Thoracic aorta (tissue), 2 donors: ENCODE measurements at regions not wholly inside any gene's neighbourhood (a gene's known extent, or its start where the extent isn't known, plus 50 kb on each side); places are given as distances from the start of the nearest gene placed in this dataset.

ENCODE experiments used
- ATAC-seq: fragments of 150-250 bp; one replicate; pipeline ENCODE4 v1.8.0; 2017; ENCODE audit warnings: low read depth; ENCODE audit not compliant: insufficient number of reproducible peaks, low FRiP score
- DNase-seq: peaks from one replicate; pipeline ENCODE4 v3.0.0-alpha.2; 2020; ENCODE audit warnings: low spot score
- H3K27ac ChIP-seq, 2 donors: fragments of 200-600 bp; sonication (generic); 1 replicate in 1 of 2; 2 replicates in 1 of 2; pipeline ENCODE4 v1.5.1; 2016; ENCODE audit warnings: mild to moderate bottlenecking in 2 of 2, moderate library complexity in 2 of 2
- H3K27me3 ChIP-seq: fragments of 200-600 bp; sonication (generic); replicated peaks from 2 replicates; pipeline ENCODE4 v1.6.0; 2016; ENCODE audit warnings: mild to moderate bottlenecking; ENCODE audit not compliant: insufficient read depth
- H3K36me3 ChIP-seq: fragments of 200-600 bp; sonication (generic); one replicate; pipeline ENCODE4 v1.5.1; 2016
- H3K4me1 ChIP-seq, 2 donors: fragments of 200-600 bp; sonication (generic); 1 replicate in 1 of 2; 2 replicates in 1 of 2; pipeline versions ENCODE4 v1.5.1 to v1.6.0; 2016; ENCODE audit warnings: low read depth in 2 of 2, mild to moderate bottlenecking in 1 of 2; ENCODE audit not compliant: control insufficient read depth in 1 of 2
- H3K4me3 ChIP-seq: fragments of 200-600 bp; sonication (generic); 2 replicates; pipeline ENCODE4 v1.5.1; 2016; ENCODE audit warnings: mild to moderate bottlenecking
- H3K9me3 ChIP-seq: fragments of 200-600 bp; sonication (generic); 2 replicates; pipeline ENCODE4 v1.5.1; 2016
- TF ChIP-seq, protein P1 (sequence below): fragments of 200-600 bp; sonication (generic); IDR thresholded peaks from one replicate; pipeline ENCODE4 v1.5.1; 2019; ENCODE audit warnings: antibody characterized with exemption

DNA sequence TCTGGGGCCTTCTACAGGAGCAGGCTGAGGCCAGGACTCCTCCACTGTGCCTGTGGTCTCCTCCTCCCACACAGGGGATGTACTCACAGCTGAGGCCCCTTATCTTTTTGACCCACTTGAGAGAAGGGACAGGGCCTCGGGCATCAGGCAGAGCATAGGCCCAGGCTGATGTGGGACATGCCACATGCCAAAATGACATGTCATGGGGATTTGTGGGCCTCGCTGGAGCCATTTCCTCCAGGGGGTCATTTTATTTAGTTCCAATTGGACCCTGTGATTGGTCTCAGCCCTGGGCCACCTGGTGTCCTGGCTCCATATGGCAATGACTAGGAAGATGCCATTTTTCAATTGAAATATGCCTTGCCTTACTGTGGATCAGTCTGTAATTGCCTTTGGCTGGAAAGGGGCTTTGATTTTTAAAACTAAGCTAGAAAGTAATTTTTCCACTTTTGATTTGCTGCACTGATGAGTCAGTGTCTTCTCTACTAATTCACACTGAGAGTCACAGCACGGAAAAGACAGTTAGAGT lies 171.1 kb upstream of the NAV2 start:
- Histone ChIP-seq H3K27me3 (no peaks in the 10 kb centered on the region), H3K4me3 (no peak overlapping the region), H3K9me3 (no peaks in the 10 kb centered on the region), H3K36me3 (no peaks in the 10 kb centered on the region), H3K27ac (no peak overlapping the region), H3K4me1 (no peaks in the 10 kb centered on the region)
- DNase-seq (no peak), ATAC-seq (no peak)
- TF ChIP-seq, protein P1, sequence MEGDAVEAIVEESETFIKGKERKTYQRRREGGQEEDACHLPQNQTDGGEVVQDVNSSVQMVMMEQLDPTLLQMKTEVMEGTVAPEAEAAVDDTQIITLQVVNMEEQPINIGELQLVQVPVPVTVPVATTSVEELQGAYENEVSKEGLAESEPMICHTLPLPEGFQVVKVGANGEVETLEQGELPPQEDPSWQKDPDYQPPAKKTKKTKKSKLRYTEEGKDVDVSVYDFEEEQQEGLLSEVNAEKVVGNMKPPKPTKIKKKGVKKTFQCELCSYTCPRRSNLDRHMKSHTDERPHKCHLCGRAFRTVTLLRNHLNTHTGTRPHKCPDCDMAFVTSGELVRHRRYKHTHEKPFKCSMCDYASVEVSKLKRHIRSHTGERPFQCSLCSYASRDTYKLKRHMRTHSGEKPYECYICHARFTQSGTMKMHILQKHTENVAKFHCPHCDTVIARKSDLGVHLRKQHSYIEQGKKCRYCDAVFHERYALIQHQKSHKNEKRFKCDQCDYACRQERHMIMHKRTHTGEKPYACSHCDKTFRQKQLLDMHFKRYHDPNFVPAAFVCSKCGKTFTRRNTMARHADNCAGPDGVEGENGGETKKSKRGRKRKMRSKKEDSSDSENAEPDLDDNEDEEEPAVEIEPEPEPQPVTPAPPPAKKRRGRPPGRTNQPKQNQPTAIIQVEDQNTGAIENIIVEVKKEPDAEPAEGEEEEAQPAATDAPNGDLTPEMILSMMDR: no peak

DNA sequence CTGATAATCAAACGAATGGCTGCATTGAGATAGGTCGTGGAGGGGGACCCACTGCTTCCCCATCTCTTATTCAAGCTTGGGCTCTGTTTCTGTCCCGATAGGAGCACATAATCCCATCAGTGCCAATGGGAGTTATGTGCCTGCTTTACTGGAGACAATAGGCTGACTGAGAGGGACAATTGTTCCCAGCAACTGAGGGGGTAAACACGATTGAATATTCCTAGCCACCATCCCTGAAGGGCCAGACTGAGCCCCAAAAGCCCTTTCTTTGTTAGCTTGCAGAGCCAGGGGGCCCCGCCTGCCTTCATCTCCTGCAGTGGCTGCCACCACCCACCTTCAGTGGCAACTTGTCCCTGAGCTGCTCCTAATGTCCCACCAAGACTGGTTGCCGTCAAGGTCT lies 172.8 kb upstream of the NAV2 start:
- DNase-seq: no peak
- H3K4me1 ChIP-seq: no peaks in the 10 kb centered on the region
- ATAC-seq: no peak
- TF ChIP-seq, protein P1: no peak
- no peaks in the 10 kb centered on the region for H3K9me3 ChIP-seq
- no peaks in the 10 kb centered on the region for H3K36me3 ChIP-seq
- no peaks in the 10 kb centered on the region for H3K27me3 ChIP-seq
- no peak overlapping the region for H3K27ac ChIP-seq
- no peak overlapping the region for H3K4me3 ChIP-seq

DNA sequence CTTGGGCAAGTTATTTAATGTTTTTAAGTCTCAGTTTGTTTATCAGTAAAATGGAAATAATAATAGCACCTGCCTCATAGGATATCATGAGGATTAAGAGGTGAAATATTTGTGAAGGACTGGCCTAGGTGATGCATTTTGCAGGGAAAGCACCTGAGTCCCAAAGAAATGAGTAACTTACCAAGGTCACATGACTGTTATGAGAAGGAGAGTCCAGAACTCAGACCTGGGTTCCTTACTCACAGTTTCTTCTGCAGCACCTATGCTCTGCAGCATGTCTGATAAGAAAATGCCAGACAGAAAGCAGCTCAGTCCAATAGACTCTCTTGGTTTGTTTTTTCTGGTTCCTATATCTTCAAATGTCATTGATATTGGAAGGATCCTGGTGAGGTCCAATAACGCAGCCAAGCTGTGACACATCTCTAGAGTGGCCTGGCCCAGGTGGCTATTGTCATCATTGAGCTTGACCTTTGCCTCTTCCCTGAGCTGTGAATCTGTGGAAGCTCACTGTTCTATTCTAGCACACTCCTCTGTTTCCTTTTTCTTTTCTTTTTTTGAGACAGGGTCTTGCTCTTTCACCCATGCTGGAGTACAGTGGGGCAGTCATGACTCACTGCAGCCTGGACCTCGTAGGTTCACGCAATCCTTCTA lies 174.7 kb upstream of the NAV2 start:
- H3K36me3 ChIP-seq: no peaks in the 10 kb centered on the region
- ATAC-seq: no peak
- TF ChIP-seq, protein P1: no peak

DNA sequence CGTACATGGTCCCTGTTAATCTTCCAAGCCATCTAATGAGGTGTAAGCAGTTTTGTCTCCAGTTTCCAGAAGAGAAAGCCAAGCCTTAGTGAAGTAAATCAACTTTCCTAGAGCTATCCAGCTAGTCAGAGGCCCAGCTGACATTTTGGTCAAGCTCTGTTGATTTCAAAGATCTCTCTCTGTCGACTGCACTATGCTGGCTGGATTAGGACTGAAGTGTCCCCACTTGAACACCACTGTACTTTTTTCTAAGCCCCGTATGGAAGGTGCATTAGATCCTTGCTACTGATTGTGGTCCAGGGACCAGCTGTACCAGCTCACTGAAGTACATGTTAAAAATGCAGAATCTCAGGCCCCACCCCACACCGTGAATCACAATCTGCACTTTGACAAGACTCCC lies 176.5 kb upstream of the NAV2 start:
- Histone ChIP-seq H3K27me3 (no peaks in the 10 kb centered on the region), H3K4me1 (no peaks in the 10 kb centered on the region), H3K36me3 (no peaks in the 10 kb centered on the region), H3K4me3 (no peak overlapping the region), H3K27ac (no peak overlapping the region), H3K9me3 (no peaks in the 10 kb centered on the region)
- no peak for DNase-seq
- TF ChIP-seq, protein P1: no peak
- no peak for ATAC-seq

More for the DNA sequence above, 174.7 kb upstream of the NAV2 start:
- Histone ChIP-seq H3K27me3 (no peaks in the 10 kb centered on the region), H3K4me1 (no peaks in the 10 kb centered on the region), H3K9me3 (no peaks in the 10 kb centered on the region), H3K4me3 (no peak overlapping the region), H3K27ac (no peak overlapping the region)
- no peak for DNase-seq

DNA sequence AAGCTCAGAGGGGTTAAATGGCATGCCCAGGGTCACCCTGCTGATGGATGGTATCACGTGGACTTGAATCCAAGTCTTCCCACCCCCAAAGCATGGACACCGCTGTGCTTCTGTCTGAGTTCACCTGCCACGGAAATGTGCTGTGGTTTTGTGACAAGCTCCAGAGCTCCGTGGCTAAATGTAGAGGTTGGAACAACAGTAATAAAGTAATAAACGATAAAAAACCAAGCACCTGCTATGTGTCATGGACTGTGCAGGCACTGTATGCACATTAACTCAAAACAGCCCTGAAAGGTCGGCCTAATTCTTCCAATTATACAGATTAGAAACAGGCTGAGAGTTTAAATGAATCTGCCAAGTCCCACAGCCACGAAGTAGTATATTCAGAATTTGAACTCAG lies 182.1 kb upstream of the NAV2 start:
- no peak for ATAC-seq
- DNase-seq: no peak
- Histone ChIP-seq H3K27me3 (no peaks in the 10 kb centered on the region), H3K36me3 (no peaks in the 10 kb centered on the region), H3K4me3 (no peak overlapping the region), H3K27ac (no peak overlapping the region), H3K4me1 (peaks cover 0 to 6% of the 10 kb centered on the region in 2 donors), H3K9me3 (no peaks in the 10 kb centered on the region)
- TF ChIP-seq, protein P1: no peak
